ENCODE measurements at regions not wholly inside any gene's neighbourhood (a gene's known extent, or its start where the extent isn't known, plus 50 kb on each side); places are given as distances from the start of the nearest gene placed in this dataset.
"Not testable (repeated sequence)": the region's sequence is repeated elsewhere in the genome, so short reads cannot be mapped to it uniquely, and the experiment has no call there.

GRCh38 chrX:131219271-131219670, 69.8 kb downstream of the IGSF1 start:
- DNase-seq = no peak

- DNase-seq = no peak
These were observed 71.1 kb downstream of the IGSF1 start for GRCh38 chrX:131217989-131218388.

GRCh38 chrX:131216828-131217227, 72.3 kb downstream of the IGSF1 start:
- no peak for DNase-seq

- DNase-seq = no peak
These were observed 75.7 kb downstream of the IGSF1 start for GRCh38 chrX:131213400-131213799.

GRCh38 chrX:131202766-131203165, 86.3 kb downstream of the IGSF1 start:
- no peak for DNase-seq

GRCh38 chrX:131201986-131202385, 87.1 kb downstream of the IGSF1 start:
- DNase-seq = no peak

- DNase-seq = no peak
These were observed 90.0 kb downstream of the IGSF1 start for GRCh38 chrX:131199091-131199490.

GRCh38 chrX:131187206-131187605, 101.9 kb downstream of the IGSF1 start:
- peak; percentile 29 to 38 for DNase-seq

- DNase-seq = no peak
These were observed 112.0 kb downstream of the ARHGAP36 start for GRCh38 chrX:131170148-131170547.

GRCh38 chrX:131163645-131164044, 105.5 kb downstream of the ARHGAP36 start:
- DNase-seq = not testable (repeated sequence)

GRCh38 chrX:131157656-131158055, 99.5 kb downstream of the ARHGAP36 start:
- DNase-seq = not testable (repeated sequence)

GRCh38 chrX:131146702-131147101, 88.6 kb downstream of the ARHGAP36 start:
- no peak for DNase-seq

Measured in Kasumi-1 (cell line).